ENCODE measurements at regions not wholly inside any gene's neighbourhood (a gene's known extent, or its start where the extent isn't known, plus 50 kb on each side); places are given as distances from the start of the nearest gene placed in this dataset.

DNA sequence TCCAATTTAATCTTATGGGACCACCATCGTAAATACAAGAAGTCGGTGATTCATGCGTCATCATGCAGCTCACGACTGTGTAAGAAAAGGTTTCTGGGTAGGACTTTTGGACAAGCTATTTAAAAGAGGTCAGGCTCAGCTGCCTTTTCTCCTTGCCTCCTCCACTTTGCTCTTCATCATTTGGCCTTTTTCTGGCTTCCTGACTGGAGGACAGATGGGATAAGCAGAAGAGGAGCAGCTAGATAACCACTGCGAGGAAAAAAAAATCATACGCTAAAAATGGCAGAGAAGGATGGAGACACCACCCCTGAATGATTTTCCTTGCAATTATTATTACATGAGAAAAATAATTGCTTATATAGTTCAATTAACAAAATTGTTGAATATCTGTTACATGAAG, 294.3 kb upstream of the FSTL5 start:
- no peak overlapping the region for H3K4me3 Mint-ChIP-seq
- H3K9me3 Mint-ChIP-seq: no peaks in the 10 kb centered on the region
- H3K27me3 ChIP-seq (ENCODE audit: control insufficient read depth, insufficient read depth, low read length): no peaks in the 10 kb centered on the region
- DNase-seq (no peak), ATAC-seq (ENCODE audit: low read depth in 2 of 2) (no peak)
- no peaks in the 10 kb centered on the region for H3K4me1 Mint-ChIP-seq
- H3K36me3 ChIP-seq (ENCODE audit: control insufficient read depth, insufficient read depth, low read length): no peaks in the 10 kb centered on the region
- H3K9me3 ChIP-seq (ENCODE audit: control insufficient read depth in 2 of 2, low read length in 2 of 2): no peaks in the 10 kb centered on the region
- H3K27me3 Mint-ChIP-seq: no peaks in the 10 kb centered on the region
- no peak overlapping the region for H3K4me3 ChIP-seq (ENCODE audit: low read depth, low read length)
- H3K27ac Mint-ChIP-seq: no peak overlapping the region
- H3K36me3 Mint-ChIP-seq: no peaks in the 10 kb centered on the region
- H3K4me1 ChIP-seq (ENCODE audit: control insufficient read depth, insufficient read depth, low read length, poor library complexity, severe bottlenecking): no peaks in the 10 kb centered on the region
- no peak overlapping the region for H3K27ac ChIP-seq (ENCODE audit: insufficient read depth, low read length, poor library complexity, severe bottlenecking)

DNA sequence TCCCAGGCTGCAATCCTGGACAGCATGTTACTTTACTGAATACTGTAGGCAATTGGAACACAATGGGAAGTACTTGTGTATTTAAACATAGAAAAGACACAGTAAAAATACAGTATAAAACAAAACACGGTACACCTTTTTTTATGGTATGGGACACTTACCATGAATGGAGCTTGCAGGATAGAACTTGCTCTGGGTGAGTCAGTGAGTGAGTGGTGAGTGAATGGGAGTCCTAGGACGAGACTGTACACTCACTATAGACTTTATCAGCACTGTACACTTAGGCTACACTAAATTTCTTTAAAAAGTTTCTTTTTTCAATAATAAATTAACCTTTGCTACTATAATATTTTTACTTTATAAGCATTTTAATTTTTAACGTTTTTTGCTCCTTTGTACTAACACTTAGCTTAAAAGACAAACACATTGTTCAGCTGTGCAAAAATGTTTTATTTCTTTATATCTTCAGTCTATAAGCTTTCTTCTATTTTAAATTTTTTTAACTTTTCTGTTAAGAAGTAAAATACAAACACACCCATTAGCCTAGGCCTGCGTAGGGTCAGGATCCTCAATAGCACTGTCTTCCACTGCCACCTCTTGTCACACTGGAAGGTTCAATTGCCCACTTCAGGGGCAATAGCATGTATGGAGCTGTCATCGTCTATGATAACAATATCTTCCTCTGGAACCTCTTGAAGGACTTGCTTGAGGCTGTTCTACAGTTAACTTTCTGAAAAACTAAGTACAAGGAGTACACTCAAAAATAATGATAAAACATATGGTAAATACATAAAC, 293.5 kb upstream of the FSTL5 start:
- H3K9me3 ChIP-seq (ENCODE audit: control insufficient read depth in 2 of 2, low read length in 2 of 2): no peaks in the 10 kb centered on the region
- no peaks in the 10 kb centered on the region for H3K27me3 Mint-ChIP-seq
- H3K27ac Mint-ChIP-seq: no peak overlapping the region
- DNase-seq (no peak), ATAC-seq (ENCODE audit: low read depth in 2 of 2) (no peak)
- no peak overlapping the region for H3K4me3 ChIP-seq (ENCODE audit: low read depth, low read length)
- no peaks in the 10 kb centered on the region for H3K9me3 Mint-ChIP-seq
- H3K36me3 ChIP-seq (ENCODE audit: control insufficient read depth, insufficient read depth, low read length): no peaks in the 10 kb centered on the region
- H3K4me1 ChIP-seq (ENCODE audit: control insufficient read depth, insufficient read depth, low read length, poor library complexity, severe bottlenecking): no peaks in the 10 kb centered on the region
- no peak overlapping the region for H3K4me3 Mint-ChIP-seq
- no peak overlapping the region for H3K27ac ChIP-seq (ENCODE audit: insufficient read depth, low read length, poor library complexity, severe bottlenecking)
- no peaks in the 10 kb centered on the region for H3K4me1 Mint-ChIP-seq
- no peaks in the 10 kb centered on the region for H3K36me3 Mint-ChIP-seq
- H3K27me3 ChIP-seq (ENCODE audit: control insufficient read depth, insufficient read depth, low read length): no peaks in the 10 kb centered on the region

DNA sequence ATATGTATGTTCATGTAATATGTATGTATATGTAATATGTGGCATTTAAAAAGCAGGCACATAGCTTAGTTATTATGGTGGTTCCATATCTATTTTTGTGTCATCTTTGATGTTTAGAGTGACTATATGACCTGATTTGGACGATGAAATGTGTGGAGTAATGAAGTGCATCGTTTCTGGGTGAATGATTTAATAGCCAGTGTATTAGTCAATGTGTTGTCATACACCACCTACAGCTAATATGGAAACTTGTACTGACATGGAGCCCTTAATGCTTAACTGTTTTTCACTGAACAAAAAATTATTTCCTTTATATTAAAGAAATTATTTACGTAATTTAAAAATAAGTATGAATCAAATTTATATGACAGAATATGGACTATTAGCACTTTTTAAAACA, 292.3 kb upstream of the FSTL5 start:
- Mint-ChIP-seq H3K36me3 (no peaks in the 10 kb centered on the region), H3K9me3 (no peaks in the 10 kb centered on the region), H3K4me3 (no peak overlapping the region), H3K27ac (no peak overlapping the region), H3K4me1 (no peaks in the 10 kb centered on the region), H3K27me3 (no peaks in the 10 kb centered on the region)
- Histone ChIP-seq H3K36me3 (ENCODE audit: control insufficient read depth, insufficient read depth, low read length) (no peaks in the 10 kb centered on the region), H3K9me3 (ENCODE audit: control insufficient read depth in 2 of 2, low read length in 2 of 2) (no peaks in the 10 kb centered on the region), H3K27me3 (ENCODE audit: control insufficient read depth, insufficient read depth, low read length) (no peaks in the 10 kb centered on the region), H3K27ac (ENCODE audit: insufficient read depth, low read length, poor library complexity, severe bottlenecking) (no peak overlapping the region), H3K4me1 (ENCODE audit: control insufficient read depth, insufficient read depth, low read length, poor library complexity, severe bottlenecking) (no peaks in the 10 kb centered on the region), H3K4me3 (ENCODE audit: low read depth, low read length) (no peak overlapping the region)
- DNase-seq: no peak
- no peak for ATAC-seq (ENCODE audit: low read depth in 2 of 2)

DNA sequence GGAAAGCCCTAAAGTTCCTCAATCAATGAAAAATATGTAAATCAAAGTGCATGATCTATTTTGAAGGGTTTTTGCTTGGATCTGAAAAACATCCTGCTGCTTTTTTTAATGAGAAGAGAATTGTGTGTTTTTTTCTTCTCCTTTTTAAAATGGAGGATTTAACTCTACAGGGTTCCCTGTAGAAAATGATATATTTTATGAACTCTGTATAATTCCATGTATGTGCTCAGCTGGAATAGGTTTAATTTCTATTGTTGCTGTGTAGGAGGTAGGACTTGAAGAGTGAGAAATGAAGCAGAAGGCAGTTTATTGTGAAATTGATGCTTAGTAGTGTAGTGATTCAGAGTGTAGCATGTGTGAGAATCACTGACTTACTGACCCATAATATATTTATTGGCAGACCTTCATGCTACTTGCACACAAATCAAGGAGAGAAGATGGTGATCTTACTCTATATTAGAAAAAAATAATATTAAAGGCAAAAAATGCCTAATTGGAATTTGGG, 286.8 kb upstream of the FSTL5 start:
- DNase-seq (no peak), ATAC-seq (ENCODE audit: low read depth in 2 of 2) (no peak)
- Mint-ChIP-seq H3K27me3 (no peaks in the 10 kb centered on the region), H3K36me3 (no peaks in the 10 kb centered on the region), H3K9me3 (peaks cover 0 to 4% (median 0%) of the 10 kb centered on the region in 7 donors), H3K27ac (no peak overlapping the region), H3K4me3 (no peak overlapping the region), H3K4me1 (no peaks in the 10 kb centered on the region)
- Histone ChIP-seq H3K4me3 (ENCODE audit: low read depth, low read length) (no peak overlapping the region), H3K4me1 (ENCODE audit: control insufficient read depth, insufficient read depth, low read length, poor library complexity, severe bottlenecking) (no peaks in the 10 kb centered on the region), H3K27me3 (ENCODE audit: control insufficient read depth, insufficient read depth, low read length) (no peaks in the 10 kb centered on the region), H3K9me3 (ENCODE audit: control insufficient read depth in 2 of 2, low read length in 2 of 2) (no peaks in the 10 kb centered on the region), H3K36me3 (ENCODE audit: control insufficient read depth, insufficient read depth, low read length) (no peaks in the 10 kb centered on the region), H3K27ac (ENCODE audit: insufficient read depth, low read length, poor library complexity, severe bottlenecking) (no peak overlapping the region)

DNA sequence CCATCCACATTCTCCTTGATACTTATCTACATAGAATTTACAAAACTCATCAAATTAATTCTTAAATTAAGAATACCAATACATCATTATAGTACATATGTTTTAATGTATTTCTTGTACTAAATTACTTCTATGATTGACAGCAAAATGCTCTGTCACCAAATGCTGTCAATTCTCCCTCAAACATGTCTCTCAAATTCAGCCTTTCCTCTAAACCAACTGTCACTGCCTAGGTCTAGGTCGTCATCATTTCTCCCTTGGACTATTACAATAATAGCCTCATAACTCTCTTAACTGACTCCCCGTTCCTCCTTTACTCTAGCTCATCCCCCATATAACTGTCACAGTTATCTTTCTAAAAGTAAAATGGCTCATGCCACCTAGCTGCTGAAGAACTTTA, 279.7 kb upstream of the FSTL5 start:
- Mint-ChIP-seq H3K4me1 (no peaks in the 10 kb centered on the region), H3K27me3 (no peaks in the 10 kb centered on the region), H3K27ac (no peak overlapping the region), H3K4me3 (no peak overlapping the region), H3K36me3 (no peaks in the 10 kb centered on the region), H3K9me3 (peaks cover 0 to 6% (median 0%) of the 10 kb centered on the region in 7 donors)
- H3K27me3 ChIP-seq (ENCODE audit: control insufficient read depth, insufficient read depth, low read length): no peaks in the 10 kb centered on the region
- no peaks in the 10 kb centered on the region for H3K4me1 ChIP-seq (ENCODE audit: control insufficient read depth, insufficient read depth, low read length, poor library complexity, severe bottlenecking)
- ATAC-seq (ENCODE audit: low read depth in 2 of 2) (no peak), DNase-seq (no peak)
- H3K9me3 ChIP-seq (ENCODE audit: control insufficient read depth in 2 of 2, low read length in 2 of 2): no peaks in the 10 kb centered on the region
- H3K27ac ChIP-seq (ENCODE audit: insufficient read depth, low read length, poor library complexity, severe bottlenecking): no peak overlapping the region
- H3K4me3 ChIP-seq (ENCODE audit: low read depth, low read length): no peak overlapping the region
- H3K36me3 ChIP-seq (ENCODE audit: control insufficient read depth, insufficient read depth, low read length): no peaks in the 10 kb centered on the region

DNA sequence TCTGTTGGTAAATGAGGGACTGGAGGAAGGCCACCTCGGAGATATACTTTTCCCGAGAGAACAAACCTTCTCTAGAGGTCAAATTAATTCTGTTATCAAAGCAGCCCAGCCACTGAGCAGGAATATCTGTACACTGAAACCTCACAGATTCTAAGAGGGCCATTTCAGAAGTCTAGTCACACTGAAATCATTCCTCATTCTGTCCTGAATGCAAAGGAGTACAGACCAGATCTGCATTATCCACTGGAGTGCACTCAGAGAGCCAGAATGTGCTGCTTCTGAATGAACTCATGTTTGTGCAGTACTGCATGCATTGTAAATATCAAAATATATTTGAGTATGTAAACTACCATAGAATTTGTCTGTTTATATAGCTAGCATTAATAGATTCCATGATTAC, 278.3 kb upstream of the FSTL5 start:
- H3K4me3 Mint-ChIP-seq: no peak overlapping the region
- DNase-seq: no peak
- no peak overlapping the region for H3K4me3 ChIP-seq (ENCODE audit: low read depth, low read length)
- no peak overlapping the region for H3K27ac ChIP-seq (ENCODE audit: insufficient read depth, low read length, poor library complexity, severe bottlenecking)
- H3K9me3 ChIP-seq (ENCODE audit: control insufficient read depth in 2 of 2, low read length in 2 of 2): peaks cover 0 to 2% of the 10 kb centered on the region in 2 experiments
- H3K9me3 Mint-ChIP-seq: peaks cover 0 to 5% (median 1%) of the 10 kb centered on the region in 7 donors
- H3K36me3 Mint-ChIP-seq: no peaks in the 10 kb centered on the region
- no peaks in the 10 kb centered on the region for H3K27me3 ChIP-seq (ENCODE audit: control insufficient read depth, insufficient read depth, low read length)
- H3K27ac Mint-ChIP-seq: no peak overlapping the region
- H3K27me3 Mint-ChIP-seq: no peaks in the 10 kb centered on the region
- no peaks in the 10 kb centered on the region for H3K4me1 Mint-ChIP-seq
- H3K4me1 ChIP-seq (ENCODE audit: control insufficient read depth, insufficient read depth, low read length, poor library complexity, severe bottlenecking): no peaks in the 10 kb centered on the region
- no peaks in the 10 kb centered on the region for H3K36me3 ChIP-seq (ENCODE audit: control insufficient read depth, insufficient read depth, low read length)
- no peak for ATAC-seq (ENCODE audit: low read depth in 2 of 2)

DNA sequence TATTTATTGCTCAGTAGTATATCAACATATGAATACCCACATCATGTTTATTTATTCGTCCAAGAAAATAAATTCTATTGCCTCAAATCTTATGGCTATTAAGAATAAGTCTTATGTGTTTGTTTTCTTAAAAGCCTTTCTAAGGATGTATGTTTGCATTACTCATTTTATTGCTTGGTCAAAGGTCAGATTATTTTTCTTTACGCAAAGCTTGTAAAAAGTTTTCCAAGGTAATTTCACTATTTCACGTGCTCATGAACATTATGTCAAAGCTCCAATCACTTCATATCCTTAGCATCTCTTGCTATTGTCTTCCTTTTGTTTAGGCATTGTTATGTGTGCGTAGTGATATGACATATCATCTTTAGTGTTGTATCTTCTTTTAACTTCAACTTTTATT, 258.5 kb upstream of the FSTL5 start:
- no peak overlapping the region for H3K27ac Mint-ChIP-seq

DNA sequence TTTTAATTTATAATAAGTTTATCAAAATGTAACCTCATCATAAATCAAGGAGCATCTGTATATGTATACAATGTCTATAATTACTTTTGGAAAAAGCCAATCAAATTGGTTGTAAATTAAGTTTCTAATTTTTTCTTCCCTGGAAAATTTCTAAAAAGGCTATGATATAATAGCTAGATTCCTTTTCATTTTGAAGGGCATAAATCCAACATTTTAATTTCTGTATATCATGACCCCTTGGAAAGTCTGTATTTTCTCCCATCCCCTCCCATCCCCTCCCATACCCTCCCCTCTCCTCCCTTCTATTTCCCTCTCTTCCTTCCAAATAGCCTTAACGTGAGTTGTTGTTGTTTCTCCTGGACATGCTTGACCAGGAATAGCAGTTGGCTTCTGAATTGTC, 247.1 kb upstream of the FSTL5 start:
- ATAC-seq (ENCODE audit: low read depth in 2 of 2): no peak
- no peak overlapping the region for H3K27ac Mint-ChIP-seq
- Histone ChIP-seq H3K27me3 (ENCODE audit: control insufficient read depth, insufficient read depth, low read length) (no peaks in the 10 kb centered on the region), H3K36me3 (ENCODE audit: control insufficient read depth, insufficient read depth, low read length) (no peaks in the 10 kb centered on the region), H3K27ac (ENCODE audit: insufficient read depth, low read length, poor library complexity, severe bottlenecking) (no peak overlapping the region), H3K9me3 (ENCODE audit: control insufficient read depth in 2 of 2, low read length in 2 of 2) (no peaks in the 10 kb centered on the region), H3K4me3 (ENCODE audit: low read depth, low read length) (no peak overlapping the region), H3K4me1 (ENCODE audit: control insufficient read depth, insufficient read depth, low read length, poor library complexity, severe bottlenecking) (no peaks in the 10 kb centered on the region)
- H3K27me3 Mint-ChIP-seq: no peaks in the 10 kb centered on the region
- DNase-seq: no peak
- H3K4me3 Mint-ChIP-seq: no peak overlapping the region
- H3K36me3 Mint-ChIP-seq: no peaks in the 10 kb centered on the region
- no peaks in the 10 kb centered on the region for H3K4me1 Mint-ChIP-seq
- peaks cover 2 to 11% (median 7%) of the 10 kb centered on the region in 7 donors for H3K9me3 Mint-ChIP-seq

More for the DNA sequence above, 258.5 kb upstream of the FSTL5 start:
- H3K9me3 Mint-ChIP-seq: peaks cover 0 to 12% (median 5%) of the 10 kb centered on the region in 7 donors
- no peaks in the 10 kb centered on the region for H3K9me3 ChIP-seq (ENCODE audit: control insufficient read depth in 2 of 2, low read length in 2 of 2)
- no peak for ATAC-seq (ENCODE audit: low read depth in 2 of 2)
- no peaks in the 10 kb centered on the region for H3K4me1 Mint-ChIP-seq
- H3K4me3 ChIP-seq (ENCODE audit: low read depth, low read length): no peak overlapping the region
- DNase-seq: no peak
- no peaks in the 10 kb centered on the region for H3K27me3 ChIP-seq (ENCODE audit: control insufficient read depth, insufficient read depth, low read length)
- no peaks in the 10 kb centered on the region for H3K4me1 ChIP-seq (ENCODE audit: control insufficient read depth, insufficient read depth, low read length, poor library complexity, severe bottlenecking)
- no peaks in the 10 kb centered on the region for H3K36me3 Mint-ChIP-seq
- H3K4me3 Mint-ChIP-seq: no peak overlapping the region
- H3K36me3 ChIP-seq (ENCODE audit: control insufficient read depth, insufficient read depth, low read length): no peaks in the 10 kb centered on the region
- no peak overlapping the region for H3K27ac ChIP-seq (ENCODE audit: insufficient read depth, low read length, poor library complexity, severe bottlenecking)
- H3K27me3 Mint-ChIP-seq: no peaks in the 10 kb centered on the region
